ENCODE measurements at regions not wholly inside any gene's neighbourhood (a gene's known extent, or its start where the extent isn't known, plus 50 kb on each side); places are given as distances from the start of the nearest gene placed in this dataset.

DNA sequence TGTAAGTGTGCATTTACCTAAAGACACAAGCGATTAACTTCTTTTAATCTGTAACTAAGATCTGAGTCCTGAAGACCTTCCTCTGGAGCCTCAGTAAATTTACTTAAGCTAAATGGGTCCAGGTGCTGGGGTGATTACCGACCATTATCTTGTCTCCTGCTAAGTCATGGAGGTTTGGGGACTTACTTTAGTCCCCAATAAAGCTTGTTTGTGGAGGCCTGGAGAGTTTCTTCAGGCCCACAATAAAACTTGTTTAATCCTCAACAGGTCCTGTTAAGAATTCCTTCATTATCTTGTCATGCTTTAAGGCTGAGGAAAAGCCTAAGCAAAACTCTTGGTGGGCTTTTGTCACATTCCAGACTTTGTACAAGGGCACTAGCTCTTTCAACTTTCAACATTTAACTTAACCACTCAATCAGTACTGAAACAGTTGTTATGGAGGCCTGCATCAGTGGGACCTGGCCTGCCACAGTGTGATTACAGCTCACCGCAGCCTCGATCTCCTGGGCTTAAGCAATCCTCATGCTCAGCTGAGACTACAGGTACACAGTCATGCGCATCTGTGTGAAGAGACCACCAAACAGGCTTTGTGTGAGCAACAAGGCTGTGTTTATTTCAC, 84.0 kb downstream of the FMO4 start:
- H3K4me3 ChIP-seq (ENCODE audit: low read depth in 1 of 3, low read length in 3 of 3), result no peak overlapping the region
- H3K9ac ChIP-seq (ENCODE audit: low read depth in 1 of 2, low read length in 2 of 2), result no peak overlapping the region
- WGBS, result 83% methylated on average over 5 of the region's 5 CpGs
- no peak overlapping the region for H3K27ac ChIP-seq (ENCODE audit: low read depth in 1 of 2, low read length in 2 of 2)
- no peaks in the 10 kb centered on the region for H3K27me3 ChIP-seq (ENCODE audit: control insufficient read depth in 4 of 4, insufficient read depth in 4 of 4, low read length in 3 of 4)
- H3K9me3 ChIP-seq (ENCODE audit: control insufficient read depth in 4 of 4, low read length in 3 of 4), result no peaks in the 10 kb centered on the region
- no peak for DNase-seq (ENCODE audit: low spot score)
- TF ChIP-seq SP1 (IDR thresholded peaks at IDR 0.05) (no peak), YY1 (IDR thresholded peaks at IDR 0.05) (no peak), GABPA (IDR thresholded peaks at IDR 0.05 in 1 of 2, conservative IDR thresholded peaks at IDR 0.05 in 1 of 2) (no peak), EGR1 (IDR thresholded peaks at IDR 0.05; ENCODE audit: low read depth in 2 of 2) (no peak), NR2F2 (IDR thresholded peaks at IDR 0.05) (no peak), HNF4G (IDR thresholded peaks at IDR 0.05) (no peak), JUND (IDR thresholded peaks at IDR 0.05) (no peak), TAF1 (conservative IDR thresholded peaks at IDR 0.05) (no peak), RAD21 (IDR thresholded peaks at IDR 0.05) (no peak), RXRA (IDR thresholded peaks at IDR 0.05) (no peak), HNF4A (conservative IDR thresholded peaks at IDR 0.05) (no peak)
- TF ChIP-seq, protein P1, sequence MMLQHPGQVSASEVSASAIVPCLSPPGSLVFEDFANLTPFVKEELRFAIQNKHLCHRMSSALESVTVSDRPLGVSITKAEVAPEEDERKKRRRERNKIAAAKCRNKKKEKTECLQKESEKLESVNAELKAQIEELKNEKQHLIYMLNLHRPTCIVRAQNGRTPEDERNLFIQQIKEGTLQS (IDR thresholded peaks at IDR 0.05), result no peak
- TF ChIP-seq, protein P2, sequence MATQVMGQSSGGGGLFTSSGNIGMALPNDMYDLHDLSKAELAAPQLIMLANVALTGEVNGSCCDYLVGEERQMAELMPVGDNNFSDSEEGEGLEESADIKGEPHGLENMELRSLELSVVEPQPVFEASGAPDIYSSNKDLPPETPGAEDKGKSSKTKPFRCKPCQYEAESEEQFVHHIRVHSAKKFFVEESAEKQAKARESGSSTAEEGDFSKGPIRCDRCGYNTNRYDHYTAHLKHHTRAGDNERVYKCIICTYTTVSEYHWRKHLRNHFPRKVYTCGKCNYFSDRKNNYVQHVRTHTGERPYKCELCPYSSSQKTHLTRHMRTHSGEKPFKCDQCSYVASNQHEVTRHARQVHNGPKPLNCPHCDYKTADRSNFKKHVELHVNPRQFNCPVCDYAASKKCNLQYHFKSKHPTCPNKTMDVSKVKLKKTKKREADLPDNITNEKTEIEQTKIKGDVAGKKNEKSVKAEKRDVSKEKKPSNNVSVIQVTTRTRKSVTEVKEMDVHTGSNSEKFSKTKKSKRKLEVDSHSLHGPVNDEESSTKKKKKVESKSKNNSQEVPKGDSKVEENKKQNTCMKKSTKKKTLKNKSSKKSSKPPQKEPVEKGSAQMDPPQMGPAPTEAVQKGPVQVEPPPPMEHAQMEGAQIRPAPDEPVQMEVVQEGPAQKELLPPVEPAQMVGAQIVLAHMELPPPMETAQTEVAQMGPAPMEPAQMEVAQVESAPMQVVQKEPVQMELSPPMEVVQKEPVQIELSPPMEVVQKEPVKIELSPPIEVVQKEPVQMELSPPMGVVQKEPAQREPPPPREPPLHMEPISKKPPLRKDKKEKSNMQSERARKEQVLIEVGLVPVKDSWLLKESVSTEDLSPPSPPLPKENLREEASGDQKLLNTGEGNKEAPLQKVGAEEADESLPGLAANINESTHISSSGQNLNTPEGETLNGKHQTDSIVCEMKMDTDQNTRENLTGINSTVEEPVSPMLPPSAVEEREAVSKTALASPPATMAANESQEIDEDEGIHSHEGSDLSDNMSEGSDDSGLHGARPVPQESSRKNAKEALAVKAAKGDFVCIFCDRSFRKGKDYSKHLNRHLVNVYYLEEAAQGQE (IDR thresholded peaks at IDR 0.05), result no peak
- TF ChIP-seq, protein P3, sequence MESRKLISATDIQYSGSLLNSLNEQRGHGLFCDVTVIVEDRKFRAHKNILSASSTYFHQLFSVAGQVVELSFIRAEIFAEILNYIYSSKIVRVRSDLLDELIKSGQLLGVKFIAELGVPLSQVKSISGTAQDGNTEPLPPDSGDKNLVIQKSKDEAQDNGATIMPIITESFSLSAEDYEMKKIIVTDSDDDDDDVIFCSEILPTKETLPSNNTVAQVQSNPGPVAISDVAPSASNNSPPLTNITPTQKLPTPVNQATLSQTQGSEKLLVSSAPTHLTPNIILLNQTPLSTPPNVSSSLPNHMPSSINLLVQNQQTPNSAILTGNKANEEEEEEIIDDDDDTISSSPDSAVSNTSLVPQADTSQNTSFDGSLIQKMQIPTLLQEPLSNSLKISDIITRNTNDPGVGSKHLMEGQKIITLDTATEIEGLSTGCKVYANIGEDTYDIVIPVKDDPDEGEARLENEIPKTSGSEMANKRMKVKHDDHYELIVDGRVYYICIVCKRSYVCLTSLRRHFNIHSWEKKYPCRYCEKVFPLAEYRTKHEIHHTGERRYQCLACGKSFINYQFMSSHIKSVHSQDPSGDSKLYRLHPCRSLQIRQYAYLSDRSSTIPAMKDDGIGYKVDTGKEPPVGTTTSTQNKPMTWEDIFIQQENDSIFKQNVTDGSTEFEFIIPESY (IDR thresholded peaks at IDR 0.05), result no peak
- TF ChIP-seq, protein P4, sequence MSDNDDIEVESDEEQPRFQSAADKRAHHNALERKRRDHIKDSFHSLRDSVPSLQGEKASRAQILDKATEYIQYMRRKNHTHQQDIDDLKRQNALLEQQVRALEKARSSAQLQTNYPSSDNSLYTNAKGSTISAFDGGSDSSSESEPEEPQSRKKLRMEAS (IDR thresholded peaks at IDR 0.05), result no peak
- H3K36me3 ChIP-seq (ENCODE audit: control insufficient read depth in 4 of 4, insufficient read depth in 3 of 4, low read depth in 1 of 4, low read length in 3 of 4), result no peaks in the 10 kb centered on the region
- peaks cover 0 to under 1% (median 0%) of the 10 kb centered on the region in 4 donors for H3K4me1 ChIP-seq (ENCODE audit: control insufficient read depth in 4 of 4, insufficient read depth in 4 of 4, low read length in 3 of 4)

DNA sequence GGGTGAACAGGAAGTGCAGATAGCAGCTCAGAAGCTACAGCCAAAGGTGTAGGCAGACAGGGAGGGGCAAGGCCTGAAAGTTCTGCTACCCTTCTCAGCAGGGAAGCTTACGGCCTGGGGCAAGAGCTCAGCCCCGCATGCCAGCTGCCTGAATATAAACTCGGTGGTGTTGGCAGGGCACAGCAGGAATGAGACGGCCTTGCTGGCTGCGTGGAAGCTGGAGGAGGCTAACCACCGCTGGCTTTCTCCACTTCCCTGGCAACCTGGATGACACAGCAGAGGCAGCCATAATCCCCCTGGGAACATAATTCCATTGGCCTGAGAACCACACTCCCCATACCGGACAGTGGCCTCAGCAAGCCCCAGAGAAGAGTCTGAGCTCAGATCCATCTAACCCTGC, 81.9 kb upstream of the PRRC2C start:
- TF ChIP-seq HNF4G (IDR thresholded peaks at IDR 0.05) (no peak), FOXA1 (IDR thresholded peaks at IDR 0.05) (no peak), EGR1 (IDR thresholded peaks at IDR 0.05; ENCODE audit: low read depth in 2 of 2) (no peak)
- TF ChIP-seq, protein P3 (IDR thresholded peaks at IDR 0.05), result no peak
- H3K4me1 ChIP-seq (ENCODE audit: control insufficient read depth in 4 of 4, insufficient read depth in 4 of 4, low read length in 3 of 4), result peaks cover 0 to 5% (median 0%) of the 10 kb centered on the region in 4 donors
- whole genome bisulfite sequencing, result 79% methylated on average over 7 of the region's 7 CpGs

More for the DNA sequence above, 81.9 kb upstream of the PRRC2C start:
- H3K27me3 ChIP-seq (ENCODE audit: control insufficient read depth in 4 of 4, insufficient read depth in 4 of 4, low read length in 3 of 4), result no peaks in the 10 kb centered on the region
- no peak for DNase-seq (ENCODE audit: low spot score)
- no peaks in the 10 kb centered on the region for H3K36me3 ChIP-seq (ENCODE audit: control insufficient read depth in 4 of 4, insufficient read depth in 3 of 4, low read depth in 1 of 4, low read length in 3 of 4)
- H3K9ac ChIP-seq (ENCODE audit: low read depth in 1 of 2, low read length in 2 of 2), result no peak overlapping the region
- H3K4me3 ChIP-seq (ENCODE audit: low read depth in 1 of 3, low read length in 3 of 3), result no peak overlapping the region
- H3K27ac ChIP-seq (ENCODE audit: low read depth in 1 of 2, low read length in 2 of 2), result no peak overlapping the region
- H3K9me3 ChIP-seq (ENCODE audit: control insufficient read depth in 4 of 4, low read length in 3 of 4), result no peaks in the 10 kb centered on the region
